ENCODE measurements at regions not wholly inside any gene's neighbourhood (a gene's known extent, or its start where the extent isn't known, plus 50 kb on each side); places are given as distances from the start of the nearest gene placed in this dataset.
A peak's percentile ranks its signal among the peaks of the same experiment; 100 is the strongest.

DNA sequence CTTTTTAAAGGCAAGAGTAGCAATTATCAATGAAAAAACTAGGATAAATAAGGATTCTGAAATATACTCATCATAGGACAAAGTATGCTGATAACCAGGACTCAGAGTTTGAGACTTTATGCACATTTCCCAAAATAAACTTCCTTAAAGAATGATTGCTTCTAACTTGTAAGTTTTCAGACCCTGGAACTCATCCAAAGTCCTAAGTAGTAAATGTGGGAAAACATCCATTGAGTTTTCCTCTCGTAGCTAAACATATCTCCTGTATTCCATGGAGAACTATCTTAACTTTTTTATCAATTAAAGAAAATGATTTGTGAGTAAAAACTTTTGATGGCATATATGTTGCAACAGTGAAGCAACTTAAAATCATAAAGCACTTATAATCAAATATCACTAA lies 285.2 kb upstream of the KLF6 start:
- ChIA-PET POLR2A (no interaction called here), CTCF (no interaction called here)
- DNase-seq: no peak
- H3K27ac Mint-ChIP-seq: no peak overlapping the region
- TF ChIP-seq, protein P1, sequence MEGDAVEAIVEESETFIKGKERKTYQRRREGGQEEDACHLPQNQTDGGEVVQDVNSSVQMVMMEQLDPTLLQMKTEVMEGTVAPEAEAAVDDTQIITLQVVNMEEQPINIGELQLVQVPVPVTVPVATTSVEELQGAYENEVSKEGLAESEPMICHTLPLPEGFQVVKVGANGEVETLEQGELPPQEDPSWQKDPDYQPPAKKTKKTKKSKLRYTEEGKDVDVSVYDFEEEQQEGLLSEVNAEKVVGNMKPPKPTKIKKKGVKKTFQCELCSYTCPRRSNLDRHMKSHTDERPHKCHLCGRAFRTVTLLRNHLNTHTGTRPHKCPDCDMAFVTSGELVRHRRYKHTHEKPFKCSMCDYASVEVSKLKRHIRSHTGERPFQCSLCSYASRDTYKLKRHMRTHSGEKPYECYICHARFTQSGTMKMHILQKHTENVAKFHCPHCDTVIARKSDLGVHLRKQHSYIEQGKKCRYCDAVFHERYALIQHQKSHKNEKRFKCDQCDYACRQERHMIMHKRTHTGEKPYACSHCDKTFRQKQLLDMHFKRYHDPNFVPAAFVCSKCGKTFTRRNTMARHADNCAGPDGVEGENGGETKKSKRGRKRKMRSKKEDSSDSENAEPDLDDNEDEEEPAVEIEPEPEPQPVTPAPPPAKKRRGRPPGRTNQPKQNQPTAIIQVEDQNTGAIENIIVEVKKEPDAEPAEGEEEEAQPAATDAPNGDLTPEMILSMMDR (IDR thresholded peaks at IDR 0.05): no peak
- intact Hi-C loops (cut with micrococcal nuclease): no loop called here
- H3K4me1 Mint-ChIP-seq (ENCODE audit: low read depth): peaks cover 11% of the 10 kb centered on the region
- H3K36me3 Mint-ChIP-seq (ENCODE audit: low read depth): no peaks in the 10 kb centered on the region
- no peaks in the 10 kb centered on the region for H3K27me3 Mint-ChIP-seq
- no peaks in the 10 kb centered on the region for H3K9me3 Mint-ChIP-seq
- ATAC-seq: no peak
- H3K4me3 Mint-ChIP-seq: no peak overlapping the region

DNA sequence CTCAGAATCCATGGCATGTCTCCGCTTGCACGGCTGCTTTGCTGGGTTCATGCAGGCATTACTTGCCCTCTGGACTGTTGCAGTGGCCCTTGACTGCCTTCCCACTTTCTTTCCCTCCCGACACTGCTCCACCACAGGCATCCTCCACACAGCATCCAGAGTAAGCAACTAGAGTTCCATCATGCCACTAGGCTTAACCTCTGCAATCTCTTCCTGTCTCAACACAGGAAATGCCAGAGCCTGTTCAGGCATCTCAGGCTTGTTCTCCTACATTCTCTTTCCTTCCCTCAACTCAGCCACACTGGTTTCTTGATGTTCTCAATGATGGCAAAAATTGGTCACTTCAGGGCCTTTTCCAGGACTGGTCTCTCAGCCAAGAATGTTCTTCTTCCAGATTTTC lies 284.5 kb upstream of the KLF6 start:
- intact Hi-C loops (cut with micrococcal nuclease): no loop called here
- H3K27me3 Mint-ChIP-seq: no peaks in the 10 kb centered on the region
- H3K9me3 Mint-ChIP-seq: no peaks in the 10 kb centered on the region
- DNase-seq: no peak
- TF ChIP-seq, protein P1 (IDR thresholded peaks at IDR 0.05): no peak
- H3K36me3 Mint-ChIP-seq (ENCODE audit: low read depth): no peaks in the 10 kb centered on the region
- H3K27ac Mint-ChIP-seq: no peak overlapping the region
- H3K4me1 Mint-ChIP-seq (ENCODE audit: low read depth): peaks cover 4% of the 10 kb centered on the region
- ChIA-PET CTCF (no interaction called here), POLR2A (no interaction called here)
- H3K4me3 Mint-ChIP-seq: no peak overlapping the region
- no peak for ATAC-seq

DNA sequence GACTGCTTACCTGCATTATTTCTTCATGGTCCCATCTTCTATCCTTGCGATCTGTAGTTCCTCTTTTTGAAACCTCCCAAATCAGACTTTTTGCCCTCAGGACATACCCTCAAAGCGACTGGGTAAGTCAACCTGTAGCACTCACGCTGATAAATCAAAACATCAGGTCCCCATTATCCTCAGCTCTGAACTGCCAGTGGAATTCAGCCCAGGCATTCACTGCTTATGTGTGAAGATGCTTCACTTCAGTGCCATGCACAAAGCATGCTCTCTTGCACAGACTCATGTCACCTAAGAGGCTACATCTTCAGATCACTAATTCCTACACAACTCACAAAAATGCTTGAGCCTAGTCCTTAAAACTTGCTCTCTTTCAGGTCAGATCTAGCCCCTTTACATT lies 283.6 kb upstream of the KLF6 start:
- H3K27ac Mint-ChIP-seq: no peak overlapping the region
- no peaks in the 10 kb centered on the region for H3K4me1 Mint-ChIP-seq (ENCODE audit: low read depth)
- intact Hi-C loops (cut with micrococcal nuclease): no loop called here
- no peaks in the 10 kb centered on the region for H3K9me3 Mint-ChIP-seq
- ChIA-PET CTCF (no interaction called here), POLR2A (no interaction called here)
- no peak overlapping the region for H3K4me3 Mint-ChIP-seq
- H3K36me3 Mint-ChIP-seq (ENCODE audit: low read depth): no peaks in the 10 kb centered on the region
- DNase-seq: no peak
- no peak for ATAC-seq
- TF ChIP-seq, protein P1 (IDR thresholded peaks at IDR 0.05): no peak
- H3K27me3 Mint-ChIP-seq: no peaks in the 10 kb centered on the region

DNA sequence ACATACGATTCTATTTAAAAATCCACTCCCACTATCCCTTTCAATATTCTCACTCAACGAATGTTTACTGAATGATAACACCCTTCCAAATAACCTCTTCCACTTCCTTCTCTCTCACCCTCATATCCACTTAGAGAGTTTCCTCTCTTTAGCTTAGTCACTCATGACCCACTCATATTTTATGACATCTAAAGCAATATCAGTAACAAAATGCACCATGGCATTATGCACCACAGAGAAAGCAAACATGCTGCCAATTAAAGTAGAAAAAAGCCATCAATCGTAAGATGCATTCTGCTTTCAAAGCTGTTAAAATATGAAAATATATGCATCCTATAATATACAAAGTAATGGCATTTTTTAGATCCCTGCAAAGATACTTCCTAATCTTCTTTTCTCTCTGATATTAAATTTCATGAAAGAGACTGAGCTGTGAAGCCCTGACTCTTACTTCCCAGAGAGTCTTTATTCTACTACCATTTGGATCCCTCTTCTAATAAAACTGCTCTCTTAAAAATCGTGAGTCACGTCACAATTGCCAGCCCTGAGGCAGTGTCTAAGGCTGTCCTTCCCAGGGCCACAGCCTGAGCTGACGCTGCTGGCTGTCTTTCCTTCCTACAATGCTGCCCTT lies 283.0 kb upstream of the KLF6 start:
- Mint-ChIP-seq H3K4me3 (no peak overlapping the region), H3K9me3 (no peaks in the 10 kb centered on the region), H3K36me3 (ENCODE audit: low read depth) (no peaks in the 10 kb centered on the region), H3K4me1 (ENCODE audit: low read depth) (no peaks in the 10 kb centered on the region), H3K27me3 (no peaks in the 10 kb centered on the region), H3K27ac (no peak overlapping the region)
- intact Hi-C loops (cut with micrococcal nuclease): no loop called here
- TF ChIP-seq, protein P1 (IDR thresholded peaks at IDR 0.05): no peak
- CTCF ChIA-PET: interaction anchor here (1.2 kb wide), 1 partner anchor 10 kb away, joined by 3 read pairs; no protein-coding TSS in a partner anchor
- DNase-seq: no peak
- POLR2A ChIA-PET: no interaction called here
- peak; percentile 38 for ATAC-seq

DNA sequence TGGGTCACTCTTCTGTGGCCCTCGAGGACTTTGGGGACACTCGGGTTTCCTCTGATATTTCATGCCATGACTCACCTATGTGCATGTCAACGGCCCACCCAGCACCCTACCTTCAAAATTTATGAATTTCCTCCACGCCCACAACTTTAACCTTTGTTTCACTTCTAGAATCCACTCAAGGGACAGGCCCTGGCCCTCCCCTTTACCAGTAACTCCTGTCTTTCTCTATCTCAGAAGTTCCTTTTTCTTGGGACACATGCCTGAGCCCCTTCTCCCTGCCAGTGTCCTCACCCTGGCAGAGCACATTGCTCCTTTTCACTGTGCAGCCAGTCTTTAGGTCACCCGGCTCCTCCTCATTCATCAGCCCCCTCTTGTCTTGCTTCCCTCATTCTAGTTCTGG lies 282.5 kb upstream of the KLF6 start:
- DNase-seq (peak; percentile 69), ATAC-seq (peak; percentile 81)
- no peaks in the 10 kb centered on the region for H3K9me3 Mint-ChIP-seq
- intact Hi-C loops (cut with micrococcal nuclease): no loop called here
- H3K4me3 Mint-ChIP-seq: no peak overlapping the region
- H3K4me1 Mint-ChIP-seq (ENCODE audit: low read depth): no peaks in the 10 kb centered on the region
- H3K27me3 Mint-ChIP-seq: no peaks in the 10 kb centered on the region
- TF ChIP-seq, protein P1 (IDR thresholded peaks at IDR 0.05): no peak
- no peaks in the 10 kb centered on the region for H3K36me3 Mint-ChIP-seq (ENCODE audit: low read depth)
- ChIA-PET CTCF (interaction anchor here (1.2 kb wide), 1 partner anchor 10 kb away, joined by 3 read pairs; no protein-coding TSS in a partner anchor), POLR2A (interaction anchor here (1.0 kb wide), 1 partner anchor 192 kb away, joined by 3 read pairs; no protein-coding TSS in a partner anchor)
- no peak overlapping the region for H3K27ac Mint-ChIP-seq
